Endothelial cell of umbilical vein (primary cell): ENCODE measurements at regions not wholly inside any gene's neighbourhood (a gene's known extent, or its start where the extent isn't known, plus 50 kb on each side); places are given as distances from the start of the nearest gene placed in this dataset.

Experiments
- BruUV-seq: library from RNA; stranded (reverse); fragments of 400-500 nt; replicated peaks from 2 replicates; lab custom pipeline; 2021; lab: Mats Ljungman, UMichigan
- CTCF ChIA-PET: fragments of 300-600, 350-600 bp; sonication (Branson Sonifier 250); formaldehyde crosslinking; loops from one replicate; lab custom pipeline; 2021; ENCODE audit warnings: antibody characterized with exemption, inconsistent platforms; lab: Charles Lee
- POLR2A ChIA-PET: fragments of 300-600, 350-600 bp; sonication (Branson Sonifier 250); formaldehyde crosslinking; loops from one replicate; lab custom pipeline; 2021; ENCODE audit warnings: antibody characterized with exemption, inconsistent platforms; lab: Charles Lee
- DNase-seq: peaks from one replicate; pipeline ENCODE4 v3.0.0-alpha.2; 2011; ENCODE audit warnings: low read depth, low spot score
- FAIRE-seq: peaks from 2 replicates; lab custom pipeline; 2011; peaks lifted over from hg19 to GRCh38; lab: Jason Lieb, UNC
- H2AFZ ChIP-seq: 2 replicates; pipeline ENCODE4 v1.6.0; 2012; ENCODE audit warnings: low read depth, low read length, control low read depth, inconsistent platforms
- H3K27ac ChIP-seq: 2 replicates; pipeline ENCODE4 v1.5.1; 2011; ENCODE audit warnings: low read depth, mild to moderate bottlenecking, control low read depth, low read length, moderate library complexity; ENCODE audit not compliant: insufficient read depth
- H3K27me3 ChIP-seq, 2 experiments: 2 replicates each; pipeline versions ENCODE4 v1.6.0 to v1.6.1; 2011; ENCODE audit warnings: low read length in 2 of 2, mixed read lengths in 1 of 2; ENCODE audit not compliant: control insufficient read depth in 2 of 2, insufficient read depth in 2 of 2
- H3K36me3 ChIP-seq, 2 experiments: 2 replicates in 1 of 2; 3 replicates in 1 of 2; pipeline ENCODE4 v1.5.1; 2011; ENCODE audit warnings: low read length in 2 of 2, mild to moderate bottlenecking in 1 of 2, moderate library complexity in 1 of 2; ENCODE audit not compliant: control insufficient read depth in 2 of 2, insufficient read depth in 2 of 2; ENCODE audit errors: extremely low read depth in 1 of 2
- H3K4me1 ChIP-seq: 3 replicates; pipeline ENCODE4 v1.5.1; 2011; ENCODE audit warnings: mild to moderate bottlenecking, low read length; ENCODE audit not compliant: control insufficient read depth, insufficient read depth; ENCODE audit errors: extremely low read depth
- H3K4me2 ChIP-seq: 2 replicates; pipeline ENCODE4 v1.6.1; 2011; ENCODE audit warnings: low read length, control low read depth, mixed read lengths; ENCODE audit not compliant: insufficient read depth
- H3K4me3 ChIP-seq, 3 experiments: fragments of 200-600 bp in 1 of 3; sonication (generic), shearing (Covaris generic) in 1 of 3; replicated peaks in 1 of 3; 2 replicates each; pipeline ENCODE4 v1.5.1; 2011 to 2016; ENCODE audit warnings: control low read depth in 3 of 3, low read length in 3 of 3, mild to moderate bottlenecking in 2 of 3, inconsistent platforms in 1 of 3, low read depth in 1 of 3, moderate library complexity in 1 of 3; ENCODE audit not compliant: insufficient read depth in 1 of 3
- H3K79me2 ChIP-seq: 2 replicates; pipeline ENCODE4 v1.6.0; 2012; ENCODE audit warnings: low read length, inconsistent platforms; ENCODE audit not compliant: control insufficient read depth, insufficient read depth
- H3K9ac ChIP-seq: replicated peaks from 2 replicates; pipeline ENCODE3; 2011; ENCODE audit warnings: low read length, control low read depth; ENCODE audit not compliant: insufficient read depth; ENCODE audit errors: extremely low read depth
- H3K9me1 ChIP-seq: replicated peaks from 3 replicates; pipeline ENCODE4 v1.6.0; 2011; ENCODE audit warnings: mild to moderate bottlenecking, low read length; ENCODE audit not compliant: control insufficient read depth, insufficient read depth; ENCODE audit errors: extremely low read depth
- H3K9me3 ChIP-seq: replicated peaks from 2 replicates; pipeline ENCODE4 v1.5.1; 2012; ENCODE audit warnings: low read length, inconsistent platforms; ENCODE audit not compliant: control insufficient read depth, insufficient read depth
- H4K20me1 ChIP-seq: replicated peaks from 2 replicates; pipeline ENCODE3; 2011; ENCODE audit warnings: mild to moderate bottlenecking, low read length; ENCODE audit not compliant: control insufficient read depth, insufficient read depth; ENCODE audit errors: extremely low read depth
- CTCF ChIP-seq, 2 donors: IDR thresholded peaks; 1 replicate in 1 of 2; 2 replicates in 1 of 2; pipeline ENCODE4 v1.5.1; 2011; ENCODE audit warnings: low read length in 2 of 2, mild to moderate bottlenecking in 2 of 2, moderate library complexity in 2 of 2, control low read depth in 1 of 2, inconsistent platforms in 1 of 2, low read depth in 1 of 2; ENCODE audit not compliant: insufficient read depth in 1 of 2; ENCODE audit errors: extremely low read depth in 1 of 2
- EZH2 ChIP-seq: IDR thresholded peaks from 2 replicates; pipeline ENCODE4 v1.6.1; 2012; ENCODE audit warnings: borderline replicate concordance, low read depth, mild to moderate bottlenecking, moderate library complexity, low read length, inconsistent platforms; ENCODE audit not compliant: severe bottlenecking
- FOS ChIP-seq: IDR thresholded peaks from 2 replicates; pipeline ENCODE4 v1.6.1; 2011; ENCODE audit warnings: mild to moderate bottlenecking, low read length, moderate library complexity, borderline replicate concordance; ENCODE audit not compliant: insufficient read depth
- GATA2 ChIP-seq: IDR thresholded peaks from 2 replicates; pipeline ENCODE4 v1.7.0; 2011; ENCODE audit warnings: low read depth, mild to moderate bottlenecking, moderate library complexity, mixed read lengths, low read length; ENCODE audit not compliant: insufficient read length, insufficient read depth
- MAX ChIP-seq: IDR thresholded peaks from 2 replicates; pipeline ENCODE4 v1.6.1; 2011; ENCODE audit not compliant: insufficient read depth, insufficient read length
- MYC ChIP-seq: IDR thresholded peaks from one replicate; pipeline ENCODE4 v1.6.1; 2011; ENCODE audit warnings: mild to moderate bottlenecking, low read depth, low read length
- POLR2A ChIP-seq: IDR thresholded peaks from 2 replicates; pipeline ENCODE4 v1.6.1; 2012; ENCODE audit warnings: low read depth, mild to moderate bottlenecking, control low read depth, low read length
- dilution Hi-C: fragments of 300-500 bp; cut with MboI; formaldehyde crosslinking; loops from one replicate; pipeline ENCODE4 v1.15.0; 2019; ENCODE audit warnings: low sequenced_read_pairs; ENCODE audit not compliant: extremely low pct_ligation_motif_present
- intact Hi-C: fragments of 100-400 bp; cut with micrococcal nuclease; formaldehyde crosslinking; loops from one replicate; pipeline ENCODE4 v1.10.0; 2022

GRCh38 chr2:144670080-144670479 is 150.2 kb upstream of the ZEB2 start:
- TF ChIP-seq EZH2 = no peak
- ChIA-PET POLR2A (no interaction called here), CTCF (no interaction called here)
- H2AFZ ChIP-seq = no peak overlapping the region
- dilution Hi-C loops = no loop called here
- intact Hi-C loops = no loop called here
- H3K9me1 ChIP-seq = no peaks in the 10 kb centered on the region
- H3K27me3 ChIP-seq = no peaks in the 10 kb centered on the region
- H4K20me1 ChIP-seq = no peaks in the 10 kb centered on the region
- H3K27ac ChIP-seq = no peak overlapping the region
- FAIRE-seq = no peak
- H3K4me3 ChIP-seq = no peak overlapping the region
- no TSS peak for BruUV-seq
- H3K9me3 ChIP-seq = no peaks in the 10 kb centered on the region
- H3K36me3 ChIP-seq = no peaks in the 10 kb centered on the region
- H3K4me2 ChIP-seq = no peak overlapping the region
- no peaks in the 10 kb centered on the region for H3K79me2 ChIP-seq
- no peaks in the 10 kb centered on the region for H3K4me1 ChIP-seq
- no peak for DNase-seq
- H3K9ac ChIP-seq = no peak overlapping the region

- Histone ChIP-seq H3K36me3 (no peaks in the 10 kb centered on the region), H3K27ac (no peak overlapping the region), H3K27me3 (no peaks in the 10 kb centered on the region), H2AFZ (no peak overlapping the region), H3K9me1 (no peaks in the 10 kb centered on the region), H3K79me2 (no peaks in the 10 kb centered on the region), H3K4me1 (no peaks in the 10 kb centered on the region), H3K4me2 (no peak overlapping the region), H3K4me3 (no peak overlapping the region), H4K20me1 (no peaks in the 10 kb centered on the region), H3K9me3 (no peaks in the 10 kb centered on the region), H3K9ac (no peak overlapping the region)
- intact Hi-C loops = no loop called here
- DNase-seq (no peak), FAIRE-seq (no peak)
- TF ChIP-seq EZH2 = no peak
- no peak for TF ChIP-seq MAX
- no peak for TF ChIP-seq POLR2A
- TF ChIP-seq CTCF (IDR thresholded peaks at IDR 0.05; ENCODE audit: extremely low read depth in 1 of 2, insufficient read depth in 1 of 2, low read depth in 1 of 2, low read length in 2 of 2) = no peak
- TF ChIP-seq GATA2 = no peak
- no peak for TF ChIP-seq MYC
- no peak for TF ChIP-seq FOS
- ChIA-PET CTCF (interaction anchor here (1.0 to 1.1 kb wide), 2 partner anchors 8 to 19 kb away, joined by 3 read pairs; no protein-coding TSS in a partner anchor), POLR2A (no interaction called here)
- no TSS peak for BruUV-seq
- dilution Hi-C loops = no loop called here
Measured at GRCh38 chr2:144669196-144669987, 149.5 kb upstream of the ZEB2 start.
